WTC11 (cell line): ENCODE measurements at regions not wholly inside any gene's neighbourhood (a gene's known extent, or its start where the extent isn't known, plus 50 kb on each side); places are given as distances from the start of the nearest gene placed in this dataset.
A peak's percentile ranks its signal among the peaks of the same experiment; 100 is the strongest.

Source experiments
- ATAC-seq: fragments of 200-7000 bp; cut with Tn5 transposase; 2 replicates; pipeline ENCODE4 v1.10.0; 2021; ENCODE audit warnings: mild to moderate bottlenecking, moderate library complexity
- CTCF ChIA-PET: fragments of 300-600 bp; sonication (Branson Sonifier 250); formaldehyde crosslinking; loops from one replicate; lab custom pipeline; 2021; ENCODE audit warnings: antibody characterized with exemption; lab: Charles Lee
- POLR2A ChIA-PET: fragments of 350-600 bp; sonication (Branson Sonifier 250); formaldehyde crosslinking; loops from one replicate; lab custom pipeline; 2021; ENCODE audit warnings: antibody characterized with exemption; lab: Charles Lee
- DNase-seq: peaks from one replicate; pipeline ENCODE4 v3.0.0; 2021; ENCODE audit warnings: low spot score
- H3K27ac Mint-ChIP-seq: 2 replicates; pipeline ENCODE4 v1.8.0; 2021; ENCODE audit warnings: mixed read lengths
- H3K27me3 Mint-ChIP-seq: 2 replicates; pipeline ENCODE4 v1.8.0; 2021; ENCODE audit warnings: low read depth, mild to moderate bottlenecking, moderate library complexity, mixed read lengths
- H3K36me3 Mint-ChIP-seq: 2 replicates; pipeline ENCODE4 v1.8.0; 2021; ENCODE audit warnings: mixed read lengths
- H3K4me1 Mint-ChIP-seq: 2 replicates; pipeline ENCODE4 v1.8.0; 2022; ENCODE audit warnings: mixed read lengths
- H3K4me3 Mint-ChIP-seq: 2 replicates; pipeline ENCODE4 v1.8.0; 2021; ENCODE audit warnings: mild to moderate bottlenecking, moderate library complexity, mixed read lengths
- H3K9me3 Mint-ChIP-seq: 2 replicates; pipeline ENCODE4 v1.8.0; 2021; ENCODE audit warnings: mixed read lengths
- AFF4 ChIP-seq: sonication (generic); formaldehyde crosslinking; IDR thresholded peaks from 2 replicates; pipeline ENCODE4 v1.8.1; 2023; ENCODE audit warnings: mild to moderate bottlenecking, missing genetic modification reagents, borderline replicate concordance
- ATF2 ChIP-seq: sonication (generic); formaldehyde crosslinking; IDR thresholded peaks from 2 replicates; pipeline ENCODE4 v1.8.1; 2022; ENCODE audit warnings: low read depth, missing genetic modification reagents, borderline replicate concordance
- ATF6 ChIP-seq: sonication (generic); formaldehyde crosslinking; IDR thresholded peaks from 2 replicates; pipeline ENCODE4 v1.8.1; 2023; ENCODE audit warnings: mild to moderate bottlenecking, missing genetic modification reagents
- E2F1 ChIP-seq: sonication (generic); formaldehyde crosslinking; IDR thresholded peaks from 2 replicates; pipeline ENCODE4 v1.8.0; 2022; ENCODE audit warnings: mild to moderate bottlenecking, missing genetic modification reagents
- ETV6 ChIP-seq: sonication (generic); formaldehyde crosslinking; IDR thresholded peaks from 2 replicates; pipeline ENCODE4 v1.8.1; 2022; ENCODE audit warnings: mild to moderate bottlenecking, missing genetic modification reagents
- GABPB1 ChIP-seq: sonication (generic); formaldehyde crosslinking; IDR thresholded peaks from 2 replicates; pipeline ENCODE4 v1.8.1; 2023; ENCODE audit warnings: mild to moderate bottlenecking, missing genetic modification reagents
- GRHL2 ChIP-seq: fragments of 250-450 bp; sonication (Bioruptor Pico); IDR thresholded peaks from 2 replicates; pipeline ENCODE4 v1.8.0; 2022; ENCODE audit warnings: mild to moderate bottlenecking, moderate library complexity; ENCODE audit not compliant: insufficient replicate concordance, severe bottlenecking
- JAZF1 ChIP-seq: fragments of 250-450 bp; sonication (Bioruptor Pico); IDR thresholded peaks from 2 replicates; pipeline ENCODE4 v1.9.0; 2021; ENCODE audit warnings: moderate library complexity, mild to moderate bottlenecking, inconsistent platforms
- MYBL2 ChIP-seq: sonication (generic); formaldehyde crosslinking; IDR thresholded peaks from 2 replicates; pipeline ENCODE4 v1.8.1; 2023; ENCODE audit warnings: mild to moderate bottlenecking, moderate library complexity, missing genetic modification reagents
- NFE2L1 ChIP-seq: sonication (generic); formaldehyde crosslinking; IDR thresholded peaks from 2 replicates; pipeline ENCODE4 v1.8.1; 2023; ENCODE audit warnings: missing genetic modification reagents
- NFYB ChIP-seq: sonication (generic); formaldehyde crosslinking; conservative IDR thresholded peaks from 2 replicates; pipeline ENCODE4 v1.8.0; 2022; ENCODE audit warnings: low read depth, missing genetic modification reagents
- NR3C1 ChIP-seq: sonication (generic); formaldehyde crosslinking; conservative IDR thresholded peaks from 2 replicates; pipeline ENCODE4 v1.8.1; 2023; ENCODE audit warnings: low read depth, mild to moderate bottlenecking, missing genetic modification reagents
- SMAD4 ChIP-seq: sonication (generic); formaldehyde crosslinking; IDR thresholded peaks from 2 replicates; pipeline ENCODE4 v1.8.0; 2022; ENCODE audit warnings: mild to moderate bottlenecking, missing genetic modification reagents
- SOX15 ChIP-seq: fragments of 250-450 bp; sonication (Bioruptor Pico); IDR thresholded peaks from 2 replicates; pipeline ENCODE4 v1.9.0; 2021; ENCODE audit warnings: mild to moderate bottlenecking
- SP1 ChIP-seq: sonication (generic); formaldehyde crosslinking; conservative IDR thresholded peaks from 2 replicates; pipeline ENCODE4 v1.8.1; 2022; ENCODE audit warnings: missing genetic modification reagents
- TEAD1 ChIP-seq: sonication (generic); formaldehyde crosslinking; IDR thresholded peaks from 2 replicates; pipeline ENCODE4 v1.8.0; 2022; ENCODE audit warnings: mild to moderate bottlenecking, missing genetic modification reagents
- USF2 ChIP-seq: sonication (generic); formaldehyde crosslinking; IDR thresholded peaks from 2 replicates; pipeline ENCODE4 v1.8.1; 2023; ENCODE audit warnings: mild to moderate bottlenecking, missing genetic modification reagents, moderate library complexity
- ZNF121 ChIP-seq: sonication (generic); formaldehyde crosslinking; IDR thresholded peaks from 2 replicates; pipeline ENCODE4 v1.8.0; 2023; ENCODE audit warnings: missing genetic modification reagents
- ZNF416 ChIP-seq: fragments of 250-450 bp; sonication (Bioruptor Pico); IDR thresholded peaks from 2 replicates; pipeline ENCODE4 v1.9.0; 2021; ENCODE audit warnings: mild to moderate bottlenecking, inconsistent platforms

- Mint-ChIP-seq H3K27ac (no peak overlapping the region), H3K9me3 (no peaks in the 10 kb centered on the region), H3K27me3 (peaks cover 8% of the 10 kb centered on the region; the same call in 1 of the 2 replicates), H3K4me3 (no peak overlapping the region), H3K4me1 (peaks cover 51% of the 10 kb centered on the region), H3K36me3 (no peaks in the 10 kb centered on the region)
- POLR2A ChIA-PET: no interaction called here
- TF ChIP-seq JAZF1 (CRISPR knock-in tag) (no peak), GABPB1 (CRISPR knock-in tag) (no peak), NR3C1 (CRISPR knock-in tag) (no peak), NFYB (CRISPR knock-in tag) (no peak), ATF6 (CRISPR knock-in tag) (no peak), NFE2L1 (CRISPR knock-in tag) (no peak), ETV6 (no peak), ZNF416 (CRISPR knock-in tag) (no peak), SOX15 (CRISPR knock-in tag) (no peak), ZNF121 (no peak), TEAD1 (no peak), SMAD4 (CRISPR knock-in tag) (no peak), AFF4 (CRISPR knock-in tag) (no peak)
- DNase-seq: no peak
- CTCF ChIA-PET: no interaction called here
- ATAC-seq: peak; percentile 12; the same call in 1 of the 2 replicates
Observed at GRCh38 chr2:37873229-37873628, 51.9 kb upstream of the RMDN2 start.

GRCh38 chr2:37873749-37874330 is 51.2 kb upstream of the RMDN2 start:
- Mint-ChIP-seq H3K27me3 (peaks cover 8% of the 10 kb centered on the region; the same call in 1 of the 2 replicates), H3K27ac (no peak overlapping the region), H3K4me1 (peaks cover 45% of the 10 kb centered on the region), H3K9me3 (no peaks in the 10 kb centered on the region), H3K4me3 (no peak overlapping the region), H3K36me3 (no peaks in the 10 kb centered on the region)
- ATAC-seq (no peak), DNase-seq (no peak)
- ChIA-PET POLR2A (no interaction called here), CTCF (interaction anchor here (2.7 kb wide), 1 partner anchor 477 kb away, joined by 21 read pairs; no protein-coding TSS in a partner anchor)
- no peak for TF ChIP-seq SMAD4 (CRISPR knock-in tag)
- TF ChIP-seq GRHL2: no peak
- no peak for TF ChIP-seq MYBL2
- no peak for TF ChIP-seq SP1
- no peak for TF ChIP-seq E2F1
- TF ChIP-seq ATF2 (CRISPR knock-in tag): no peak
- TF ChIP-seq USF2: no peak
